GM04504 (cell line): ENCODE measurements at regions not wholly inside any gene's neighbourhood (a gene's known extent, or its start where the extent isn't known, plus 50 kb on each side); places are given as distances from the start of the nearest gene placed in this dataset.
A peak's percentile ranks its signal among the peaks of the same experiment; 100 is the strongest.

Experiments
- DNase-seq: peaks from one replicate; pipeline ENCODE4 v3.0.0-alpha.2; 2012; ENCODE audit warnings: low read depth

- no peak for DNase-seq
These were observed 260.8 kb downstream of the AUH start for GRCh38 chr9:91100878-91101450.

- DNase-seq = no peak
These were observed 260.0 kb downstream of the AUH start for GRCh38 chr9:91101611-91102168.

GRCh38 chr9:91102269-91102668 is 259.4 kb downstream of the AUH start:
- DNase-seq = no peak

- no peak for DNase-seq
These were observed 257.8 kb downstream of the AUH start for GRCh38 chr9:91103931-91104330.

GRCh38 chr9:91106415-91107081 is 255.2 kb downstream of the AUH start:
- no peak for DNase-seq

- no peak for DNase-seq
These were observed 250.5 kb downstream of the AUH start for GRCh38 chr9:91111226-91111625.

GRCh38 chr9:91111876-91112275 is 249.8 kb downstream of the AUH start:
- no peak for DNase-seq

- no peak for DNase-seq
These were observed 248.7 kb downstream of the AUH start for GRCh38 chr9:91113016-91113415.

- DNase-seq = no peak
These were observed 247.3 kb downstream of the AUH start for GRCh38 chr9:91114450-91114849.

- DNase-seq = no peak
These were observed 245.5 kb downstream of the AUH start for GRCh38 chr9:91116211-91116610.

- no peak for DNase-seq
These were observed 245.0 kb downstream of the AUH start for GRCh38 chr9:91116711-91117110.

GRCh38 chr9:91117474-91117891 is 244.2 kb downstream of the AUH start:
- DNase-seq = no peak

GRCh38 chr9:91117959-91118703 is 243.6 kb downstream of the AUH start:
- DNase-seq = no peak

- no peak for DNase-seq
These were observed 243.1 kb downstream of the AUH start for GRCh38 chr9:91118704-91119025.

- DNase-seq = peak; percentile 76
These were observed 242.6 kb downstream of the AUH start for GRCh38 chr9:91119142-91119541.

- DNase-seq = no peak
These were observed 242.0 kb downstream of the AUH start for GRCh38 chr9:91119679-91120078.

- DNase-seq = no peak
These were observed 241.5 kb downstream of the AUH start for GRCh38 chr9:91120200-91120599.

GRCh38 chr9:91122755-91123154 is 239.0 kb downstream of the AUH start:
- no peak for DNase-seq

GRCh38 chr9:91126761-91127445 is 234.8 kb downstream of the AUH start:
- DNase-seq = no peak

GRCh38 chr9:91127653-91128052 is 234.1 kb downstream of the AUH start:
- no peak for DNase-seq

- DNase-seq = no peak
These were observed 230.9 kb downstream of the AUH start for GRCh38 chr9:91130796-91131318.

- DNase-seq = peak; percentile 96
These were observed 230.3 kb downstream of the AUH start for GRCh38 chr9:91131433-91131839.
